H1 (cell line): ENCODE measurements at regions not wholly inside any gene's neighbourhood (a gene's known extent, or its start where the extent isn't known, plus 50 kb on each side); places are given as distances from the start of the nearest gene placed in this dataset.

ENCODE experiments used
- GABPA ChIP-seq: IDR thresholded peaks from 2 replicates; pipeline ENCODE4 v1.6.1; 2011; ENCODE audit warnings: mild to moderate bottlenecking, low read length, moderate library complexity, borderline replicate concordance; ENCODE audit not compliant: insufficient read depth
- HDAC6 ChIP-seq: IDR thresholded peaks from one replicate; pipeline ENCODE4 v1.7.1; 2012; ENCODE audit warnings: low read depth, mild to moderate bottlenecking, inconsistent platforms, low read length, moderate library complexity
- MAFK ChIP-seq: IDR thresholded peaks from 2 replicates; pipeline ENCODE4 v1.6.1; 2012; ENCODE audit warnings: low read depth, mild to moderate bottlenecking, improper control_type of control experiment, low read length

DNA sequence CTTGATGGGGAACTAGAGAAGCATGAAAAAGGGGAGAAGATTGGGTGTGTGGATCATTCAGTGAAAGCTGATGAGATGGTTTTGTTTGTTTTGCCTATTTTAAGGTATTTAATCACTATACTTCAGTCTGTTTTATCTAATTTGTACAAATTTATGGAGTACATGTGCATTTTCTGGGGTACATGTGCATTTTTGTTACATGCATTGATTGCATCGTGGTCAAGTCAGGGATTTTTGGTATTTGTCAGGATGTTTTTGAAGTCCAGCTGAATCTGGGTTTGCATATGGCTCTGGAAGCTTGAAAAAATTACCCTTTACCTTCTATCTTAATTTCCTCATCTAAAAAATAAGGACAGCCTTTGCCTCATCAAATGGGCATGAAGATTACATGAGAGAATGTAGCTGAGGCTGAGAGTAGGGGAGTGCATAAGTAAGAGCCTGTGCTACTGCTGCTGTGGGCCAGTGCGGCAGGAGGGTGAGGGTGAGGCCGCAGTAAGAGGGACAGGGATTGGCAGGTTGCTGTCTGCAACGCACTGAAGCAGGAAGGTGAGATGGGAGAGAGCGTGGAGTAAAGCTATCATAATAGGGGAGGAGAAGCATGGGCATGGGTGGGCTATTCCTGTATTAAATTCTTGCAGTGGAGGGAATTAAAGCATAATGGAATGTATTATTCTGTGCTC lies 139.8 kb downstream of the NPR3 start (continued):
- TF ChIP-seq MAFK: no peak
- no peak for TF ChIP-seq GABPA
- TF ChIP-seq HDAC6: no peak
